ENCODE measurements at regions not wholly inside any gene's neighbourhood (a gene's known extent, or its start where the extent isn't known, plus 50 kb on each side); places are given as distances from the start of the nearest gene placed in this dataset.
"Not testable (repeated sequence)": the region's sequence is repeated elsewhere in the genome, so short reads cannot be mapped to it uniquely, and the experiment has no call there.

- no peak for DNase-seq
- no peaks in the 10 kb centered on the region for H3K36me3 ChIP-seq (replicated peaks; ENCODE audit: control insufficient read depth, insufficient read depth, low read length)
- H3K27me3 ChIP-seq (ENCODE audit: control insufficient read depth, insufficient read depth, low read length) = no peaks in the 10 kb centered on the region
- no peak overlapping the region for H3K4me3 ChIP-seq (ENCODE audit: insufficient read depth, low read depth, low read length)
These were observed 223.0 kb downstream of the FAT3 start for GRCh38 chr11:92447586-92447985.

- DNase-seq = no peak
- Histone ChIP-seq H3K36me3 (replicated peaks; ENCODE audit: control insufficient read depth, insufficient read depth, low read length) (no peaks in the 10 kb centered on the region), H3K4me3 (ENCODE audit: insufficient read depth, low read depth, low read length) (no peak overlapping the region), H3K27me3 (ENCODE audit: control insufficient read depth, insufficient read depth, low read length) (no peaks in the 10 kb centered on the region)
These were observed 224.6 kb downstream of the FAT3 start for GRCh38 chr11:92449222-92449621.

GRCh38 chr11:92449780-92450179 lies 225.2 kb downstream of the FAT3 start:
- Histone ChIP-seq H3K4me3 (ENCODE audit: insufficient read depth, low read depth, low read length) (no peak overlapping the region), H3K27me3 (ENCODE audit: control insufficient read depth, insufficient read depth, low read length) (no peaks in the 10 kb centered on the region), H3K36me3 (replicated peaks; ENCODE audit: control insufficient read depth, insufficient read depth, low read length) (no peaks in the 10 kb centered on the region)
- no peak for DNase-seq

GRCh38 chr11:92451063-92451462 lies 226.4 kb downstream of the FAT3 start:
- no peak for DNase-seq
- no peaks in the 10 kb centered on the region for H3K36me3 ChIP-seq (replicated peaks; ENCODE audit: control insufficient read depth, insufficient read depth, low read length)
- H3K4me3 ChIP-seq (ENCODE audit: insufficient read depth, low read depth, low read length) = no peak overlapping the region
- H3K27me3 ChIP-seq (ENCODE audit: control insufficient read depth, insufficient read depth, low read length) = no peaks in the 10 kb centered on the region

- no peak overlapping the region for H3K4me3 ChIP-seq (ENCODE audit: insufficient read depth, low read depth, low read length)
- H3K27me3 ChIP-seq (ENCODE audit: control insufficient read depth, insufficient read depth, low read length) = no peaks in the 10 kb centered on the region
- H3K36me3 ChIP-seq (replicated peaks; ENCODE audit: control insufficient read depth, insufficient read depth, low read length) = no peaks in the 10 kb centered on the region
- DNase-seq = no peak
These were observed 228.4 kb downstream of the FAT3 start for GRCh38 chr11:92453055-92453454.

GRCh38 chr11:92455210-92455790 lies 230.7 kb downstream of the FAT3 start:
- H3K36me3 ChIP-seq (replicated peaks; ENCODE audit: control insufficient read depth, insufficient read depth, low read length) = no peaks in the 10 kb centered on the region
- DNase-seq = no peak
- no peaks in the 10 kb centered on the region for H3K27me3 ChIP-seq (ENCODE audit: control insufficient read depth, insufficient read depth, low read length)

GRCh38 chr11:92457250-92457649 lies 232.6 kb downstream of the FAT3 start:
- no peak for DNase-seq
- Histone ChIP-seq H3K4me3 (ENCODE audit: insufficient read depth, low read depth, low read length) (no peak overlapping the region), H3K36me3 (replicated peaks; ENCODE audit: control insufficient read depth, insufficient read depth, low read length) (no peaks in the 10 kb centered on the region), H3K27me3 (ENCODE audit: control insufficient read depth, insufficient read depth, low read length) (no peaks in the 10 kb centered on the region)

More at GRCh38 chr11:92455210-92455790, 230.7 kb downstream of the FAT3 start:
- H3K4me3 ChIP-seq (ENCODE audit: insufficient read depth, low read depth, low read length) = no peak overlapping the region

- H3K27me3 ChIP-seq (ENCODE audit: control insufficient read depth, insufficient read depth, low read length) = no peaks in the 10 kb centered on the region
- no peak overlapping the region for H3K4me3 ChIP-seq (ENCODE audit: insufficient read depth, low read depth, low read length)
- no peaks in the 10 kb centered on the region for H3K36me3 ChIP-seq (replicated peaks; ENCODE audit: control insufficient read depth, insufficient read depth, low read length)
- no peak for DNase-seq
These were observed 233.9 kb downstream of the FAT3 start for GRCh38 chr11:92458486-92458885.

- H3K4me3 ChIP-seq (ENCODE audit: insufficient read depth, low read depth, low read length) = no peak overlapping the region
- DNase-seq = no peak
- H3K36me3 ChIP-seq (replicated peaks; ENCODE audit: control insufficient read depth, insufficient read depth, low read length) = no peaks in the 10 kb centered on the region
- no peaks in the 10 kb centered on the region for H3K27me3 ChIP-seq (ENCODE audit: control insufficient read depth, insufficient read depth, low read length)
These were observed 235.6 kb downstream of the FAT3 start for GRCh38 chr11:92460213-92460612.

- no peaks in the 10 kb centered on the region for H3K27me3 ChIP-seq (ENCODE audit: control insufficient read depth, insufficient read depth, low read length)
These were observed 236.8 kb downstream of the FAT3 start for GRCh38 chr11:92461447-92461846.

GRCh38 chr11:92462821-92463220 lies 238.2 kb downstream of the FAT3 start:
- H3K4me3 ChIP-seq (ENCODE audit: insufficient read depth, low read depth, low read length) = no peak overlapping the region
- no peaks in the 10 kb centered on the region for H3K36me3 ChIP-seq (replicated peaks; ENCODE audit: control insufficient read depth, insufficient read depth, low read length)
- no peak for DNase-seq

More at GRCh38 chr11:92461447-92461846, 236.8 kb downstream of the FAT3 start:
- Histone ChIP-seq H3K4me3 (ENCODE audit: insufficient read depth, low read depth, low read length) (no peak overlapping the region), H3K36me3 (replicated peaks; ENCODE audit: control insufficient read depth, insufficient read depth, low read length) (no peaks in the 10 kb centered on the region)
- DNase-seq = no peak

GRCh38 chr11:92464822-92465221 lies 240.2 kb downstream of the FAT3 start:
- Histone ChIP-seq H3K36me3 (replicated peaks; ENCODE audit: control insufficient read depth, insufficient read depth, low read length) (no peaks in the 10 kb centered on the region), H3K27me3 (ENCODE audit: control insufficient read depth, insufficient read depth, low read length) (no peaks in the 10 kb centered on the region)
- no peak for DNase-seq

More at GRCh38 chr11:92462821-92463220, 238.2 kb downstream of the FAT3 start:
- no peaks in the 10 kb centered on the region for H3K27me3 ChIP-seq (ENCODE audit: control insufficient read depth, insufficient read depth, low read length)

GRCh38 chr11:92465410-92465809 lies 240.8 kb downstream of the FAT3 start:
- DNase-seq; H3K36me3 ChIP-seq (replicated peaks; ENCODE audit: control insufficient read depth, insufficient read depth, low read length); H3K27me3 ChIP-seq (ENCODE audit: control insufficient read depth, insufficient read depth, low read length); H3K4me3 ChIP-seq (ENCODE audit: insufficient read depth, low read depth, low read length): not testable (repeated sequence)

More at GRCh38 chr11:92464822-92465221, 240.2 kb downstream of the FAT3 start:
- no peak overlapping the region for H3K4me3 ChIP-seq (ENCODE audit: insufficient read depth, low read depth, low read length)

- no peak for DNase-seq
These were observed 249.1 kb downstream of the FAT3 start for GRCh38 chr11:92473736-92474135.

GRCh38 chr11:92475316-92475715 lies 250.7 kb downstream of the FAT3 start:
- H3K27me3 ChIP-seq (ENCODE audit: control insufficient read depth, insufficient read depth, low read length) = no peaks in the 10 kb centered on the region
- no peak for DNase-seq
- H3K4me3 ChIP-seq (ENCODE audit: insufficient read depth, low read depth, low read length) = no peak overlapping the region
- H3K36me3 ChIP-seq (replicated peaks; ENCODE audit: control insufficient read depth, insufficient read depth, low read length) = no peaks in the 10 kb centered on the region

More at GRCh38 chr11:92473736-92474135, 249.1 kb downstream of the FAT3 start:
- Histone ChIP-seq H3K4me3 (ENCODE audit: insufficient read depth, low read depth, low read length) (no peak overlapping the region), H3K27me3 (ENCODE audit: control insufficient read depth, insufficient read depth, low read length) (no peaks in the 10 kb centered on the region), H3K36me3 (replicated peaks; ENCODE audit: control insufficient read depth, insufficient read depth, low read length) (no peaks in the 10 kb centered on the region)

GRCh38 chr11:92475819-92476218 lies 251.2 kb downstream of the FAT3 start:
- Histone ChIP-seq H3K27me3 (ENCODE audit: control insufficient read depth, insufficient read depth, low read length) (no peaks in the 10 kb centered on the region), H3K4me3 (ENCODE audit: insufficient read depth, low read depth, low read length) (no peak overlapping the region), H3K36me3 (replicated peaks; ENCODE audit: control insufficient read depth, insufficient read depth, low read length) (no peaks in the 10 kb centered on the region)
- DNase-seq = no peak

Data from H7 (cell line).